22Rv1 (cell line): ENCODE measurements at regions not wholly inside any gene's neighbourhood (a gene's known extent, or its start where the extent isn't known, plus 50 kb on each side); places are given as distances from the start of the nearest gene placed in this dataset.

Source experiments
- H3K27ac ChIP-seq: fragments of 450-650 bp; 2 replicates; pipeline ENCODE4 v1.5.1; 2017
- ZFX ChIP-seq: fragments of 450-650 bp; IDR thresholded peaks from 2 replicates; pipeline ENCODE4 v1.6.1; 2017; ENCODE audit warnings: antibody characterized with exemption, borderline replicate concordance
- TF ChIP-seq, protein P1 (sequence below): fragments of 450-650 bp; IDR thresholded peaks from 2 replicates; pipeline ENCODE4 v1.5.1; 2017; ENCODE audit warnings: mild to moderate bottlenecking

DNA sequence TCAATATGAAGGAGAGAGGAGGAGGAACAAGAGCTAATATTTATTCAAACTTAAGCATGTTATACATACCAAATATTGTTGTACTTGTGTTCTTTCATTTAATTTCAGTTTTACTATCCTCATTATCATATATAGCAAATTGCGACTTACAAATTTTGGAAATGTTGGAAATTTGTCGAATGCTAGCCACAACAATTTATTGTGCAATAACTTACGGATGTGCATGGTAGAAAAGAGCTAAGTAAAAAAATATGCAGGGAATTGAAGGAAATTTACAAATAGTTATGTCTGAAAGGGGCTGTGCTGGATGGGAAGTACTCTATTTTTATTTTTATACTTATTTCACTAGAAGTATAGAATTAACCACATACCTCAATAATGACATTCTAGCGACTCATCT is 376.3 kb downstream of the PCDH20 start:
- TF ChIP-seq, protein P1, sequence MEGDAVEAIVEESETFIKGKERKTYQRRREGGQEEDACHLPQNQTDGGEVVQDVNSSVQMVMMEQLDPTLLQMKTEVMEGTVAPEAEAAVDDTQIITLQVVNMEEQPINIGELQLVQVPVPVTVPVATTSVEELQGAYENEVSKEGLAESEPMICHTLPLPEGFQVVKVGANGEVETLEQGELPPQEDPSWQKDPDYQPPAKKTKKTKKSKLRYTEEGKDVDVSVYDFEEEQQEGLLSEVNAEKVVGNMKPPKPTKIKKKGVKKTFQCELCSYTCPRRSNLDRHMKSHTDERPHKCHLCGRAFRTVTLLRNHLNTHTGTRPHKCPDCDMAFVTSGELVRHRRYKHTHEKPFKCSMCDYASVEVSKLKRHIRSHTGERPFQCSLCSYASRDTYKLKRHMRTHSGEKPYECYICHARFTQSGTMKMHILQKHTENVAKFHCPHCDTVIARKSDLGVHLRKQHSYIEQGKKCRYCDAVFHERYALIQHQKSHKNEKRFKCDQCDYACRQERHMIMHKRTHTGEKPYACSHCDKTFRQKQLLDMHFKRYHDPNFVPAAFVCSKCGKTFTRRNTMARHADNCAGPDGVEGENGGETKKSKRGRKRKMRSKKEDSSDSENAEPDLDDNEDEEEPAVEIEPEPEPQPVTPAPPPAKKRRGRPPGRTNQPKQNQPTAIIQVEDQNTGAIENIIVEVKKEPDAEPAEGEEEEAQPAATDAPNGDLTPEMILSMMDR = no peak
- no peak for TF ChIP-seq ZFX

DNA sequence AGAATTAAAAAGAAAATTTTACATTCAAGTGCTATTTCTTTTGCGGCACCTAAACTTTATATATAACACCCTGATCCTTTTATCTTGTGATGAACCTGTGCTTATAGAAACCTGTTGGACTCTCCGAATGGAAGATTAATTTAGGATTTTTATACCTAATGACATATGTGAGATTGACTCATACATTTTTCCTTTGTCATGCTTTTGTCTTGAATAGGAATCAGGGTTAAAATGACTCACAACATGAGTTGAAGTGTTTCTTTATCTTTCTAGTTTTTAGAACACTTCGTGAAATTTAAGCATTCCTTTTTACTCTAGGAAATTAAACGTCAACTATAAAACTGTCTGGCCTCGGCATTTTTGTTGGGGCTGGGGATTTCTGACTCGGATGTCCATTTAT is 378.9 kb downstream of the PCDH20 start:
- H3K27ac ChIP-seq = no peak overlapping the region
- TF ChIP-seq, protein P1 = no peak
- TF ChIP-seq ZFX = no peak

More for the DNA sequence above, 376.3 kb downstream of the PCDH20 start:
- H3K27ac ChIP-seq = no peak overlapping the region

DNA sequence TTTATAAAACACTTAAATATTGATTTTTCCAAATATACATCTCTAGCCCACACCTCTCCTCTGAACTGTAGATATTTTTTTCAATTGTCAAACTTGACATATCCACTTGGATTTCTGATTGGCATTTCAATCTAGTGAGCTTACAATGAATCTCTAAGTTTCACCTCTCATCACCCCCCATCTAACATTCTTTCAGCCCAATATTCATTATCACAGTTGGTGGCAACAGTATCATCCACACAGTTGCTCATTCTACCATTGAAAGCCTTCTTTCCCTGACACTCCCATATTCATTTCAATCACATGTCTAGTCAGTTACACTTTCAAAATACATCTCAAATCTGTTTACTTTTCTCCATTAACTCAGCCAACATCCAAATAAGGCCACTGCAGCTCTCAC is 385.2 kb downstream of the PCDH20 start:
- TF ChIP-seq, protein P1 = no peak
- TF ChIP-seq ZFX = no peak
- no peak overlapping the region for H3K27ac ChIP-seq

DNA sequence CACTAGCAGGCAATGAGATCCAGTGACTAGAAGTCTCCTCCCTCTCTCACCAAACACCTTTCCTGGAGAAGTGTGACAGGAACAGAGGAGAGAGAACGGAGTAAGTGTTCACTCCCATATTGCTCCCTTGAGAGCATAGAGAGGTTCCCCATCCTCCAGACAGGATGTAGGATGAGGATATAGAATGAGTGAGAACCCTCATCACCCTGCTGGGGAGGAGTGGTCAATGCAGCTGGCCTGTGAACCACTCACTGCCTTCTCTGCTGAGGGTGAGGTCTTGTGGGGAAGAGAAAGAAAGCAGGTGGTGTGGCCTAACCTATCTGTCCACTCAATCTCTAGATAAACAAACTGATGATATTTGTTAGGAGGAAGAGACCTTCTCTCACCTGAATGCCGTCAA is 386.6 kb downstream of the PCDH20 start:
- TF ChIP-seq, protein P1 = no peak
- TF ChIP-seq ZFX = no peak
- no peak overlapping the region for H3K27ac ChIP-seq

DNA sequence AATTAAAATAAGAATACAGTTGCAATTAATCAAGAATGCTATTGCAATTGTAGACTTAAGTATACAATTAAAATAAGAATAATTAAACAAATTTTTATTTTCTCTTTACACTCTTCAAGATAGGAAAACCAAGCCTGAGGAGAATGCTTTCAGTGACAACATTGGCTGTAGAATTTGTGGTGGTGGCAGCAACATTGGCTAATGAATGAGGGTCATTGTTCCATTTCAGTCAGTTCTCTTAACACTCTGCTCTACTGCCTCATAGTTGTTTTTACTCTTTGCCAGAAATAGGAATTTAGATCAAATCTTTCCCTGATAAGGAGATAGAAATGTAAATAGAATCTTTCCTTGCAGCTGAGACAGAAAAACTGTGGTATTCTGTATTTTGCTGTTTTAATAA is 391.6 kb downstream of the PCDH20 start:
- H3K27ac ChIP-seq = no peak overlapping the region
- no peak for TF ChIP-seq ZFX
- TF ChIP-seq, protein P1 = no peak

DNA sequence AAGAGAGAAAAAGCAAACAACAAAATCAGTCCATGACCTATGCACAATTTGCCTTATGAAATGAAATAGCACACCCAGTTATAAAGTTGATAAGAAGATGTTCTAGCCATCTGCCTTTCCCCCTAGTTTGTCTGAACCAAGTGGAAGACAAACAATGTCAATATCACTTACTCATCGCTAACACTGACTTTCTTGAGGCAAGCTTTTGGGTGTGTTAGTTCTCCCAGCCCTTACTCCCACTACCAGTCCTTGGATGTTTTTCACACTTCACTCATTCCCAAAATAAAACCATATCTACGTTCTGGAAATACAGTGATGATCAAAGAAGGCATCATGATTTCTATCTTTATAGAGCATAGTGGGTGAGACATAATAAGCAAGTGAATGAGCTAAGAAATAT is 393.8 kb downstream of the PCDH20 start:
- H3K27ac ChIP-seq = no peak overlapping the region
- TF ChIP-seq, protein P1 = no peak
- no peak for TF ChIP-seq ZFX

DNA sequence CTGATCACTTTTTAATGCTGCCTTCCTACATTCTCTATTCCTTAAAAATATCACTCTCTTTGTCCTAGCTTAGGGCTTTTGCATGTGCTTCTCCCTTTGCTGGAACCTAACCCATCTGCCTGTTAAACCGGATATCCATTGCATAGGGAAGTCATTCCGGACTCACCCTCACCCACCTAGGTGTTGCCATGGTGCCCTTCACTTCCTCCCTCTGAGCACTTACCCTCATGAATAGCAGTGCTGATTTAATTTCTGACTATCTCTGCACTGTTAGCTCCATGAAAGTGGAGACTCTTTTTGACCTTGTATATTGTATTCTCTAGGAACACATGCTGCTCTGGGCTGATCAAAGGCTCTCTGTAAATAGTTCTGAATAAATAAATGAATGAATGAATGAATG is 401.9 kb downstream of the PCDH20 start:
- no peak for TF ChIP-seq ZFX
- TF ChIP-seq, protein P1 = no peak
- no peak overlapping the region for H3K27ac ChIP-seq
